BJ (cell line): ENCODE measurements at regions not wholly inside any gene's neighbourhood (a gene's known extent, or its start where the extent isn't known, plus 50 kb on each side); places are given as distances from the start of the nearest gene placed in this dataset.
A peak's percentile ranks its signal among the peaks of the same experiment; 100 is the strongest.

Experiments
- CTCF ChIA-PET: fragments of 350-600 bp; formaldehyde crosslinking; extraction: SDS; loops from one replicate; lab custom pipeline; 2021; ENCODE audit warnings: antibody characterized with exemption, inconsistent platforms; lab: Yijun Ruan, JAX
- POLR2A ChIA-PET: fragments of 300-600 bp; sonication (Branson Sonifier 250); formaldehyde crosslinking; extraction: SDS; loops from one replicate; lab custom pipeline; 2021; ENCODE audit warnings: antibody characterized with exemption; lab: Charles Lee
- DNase-seq: peaks from one replicate; pipeline ENCODE4 v3.0.0-alpha.2; 2011; ENCODE audit warnings: low read depth
- H3K27me3 ChIP-seq: 2 replicates; pipeline ENCODE4 v1.6.0; 2011; ENCODE audit warnings: low read length; ENCODE audit not compliant: control insufficient read depth, insufficient read depth
- H3K36me3 ChIP-seq: 2 replicates; pipeline ENCODE4 v1.5.1; 2011; ENCODE audit warnings: low read length; ENCODE audit not compliant: control insufficient read depth, insufficient read depth
- H3K4me3 ChIP-seq: 2 replicates; pipeline ENCODE4 v1.5.1; 2011; ENCODE audit warnings: low read depth, mild to moderate bottlenecking, control low read depth, low read length
- CTCF ChIP-seq: IDR thresholded peaks from 2 replicates; pipeline ENCODE4 v1.5.1; 2011; ENCODE audit warnings: low read depth, mild to moderate bottlenecking, control low read depth, inconsistent platforms, low read length, moderate library complexity; ENCODE audit not compliant: insufficient read depth

DNA sequence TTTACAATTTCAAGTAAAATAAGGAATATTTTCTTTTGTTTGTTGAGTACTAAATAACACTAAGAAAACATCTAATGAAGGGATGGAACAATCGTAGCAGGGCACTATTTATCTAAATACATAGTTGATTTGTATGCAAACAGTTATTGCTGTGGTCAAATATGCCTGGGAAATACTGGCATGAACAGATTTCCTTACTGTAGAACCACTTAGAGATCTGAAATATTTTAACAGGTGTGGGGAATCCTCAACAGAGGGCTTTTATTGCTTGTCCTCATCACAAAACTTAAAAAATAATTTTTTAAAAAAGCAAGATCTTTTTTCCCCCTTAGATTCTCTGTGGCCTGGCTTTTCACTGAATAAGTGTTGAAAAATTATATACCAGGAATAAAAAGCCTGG is 233.0 kb upstream of the FAM83B start:
- H3K27me3 ChIP-seq, result no peaks in the 10 kb centered on the region
- H3K4me3 ChIP-seq, result no peak overlapping the region
- ChIA-PET POLR2A (no interaction called here), CTCF (interaction anchor here (1.3 kb wide), 1 partner anchor 14 kb away, joined by 5 read pairs; no protein-coding TSS in a partner anchor)
- no peak for TF ChIP-seq CTCF
- no peaks in the 10 kb centered on the region for H3K36me3 ChIP-seq
- DNase-seq, result no peak

DNA sequence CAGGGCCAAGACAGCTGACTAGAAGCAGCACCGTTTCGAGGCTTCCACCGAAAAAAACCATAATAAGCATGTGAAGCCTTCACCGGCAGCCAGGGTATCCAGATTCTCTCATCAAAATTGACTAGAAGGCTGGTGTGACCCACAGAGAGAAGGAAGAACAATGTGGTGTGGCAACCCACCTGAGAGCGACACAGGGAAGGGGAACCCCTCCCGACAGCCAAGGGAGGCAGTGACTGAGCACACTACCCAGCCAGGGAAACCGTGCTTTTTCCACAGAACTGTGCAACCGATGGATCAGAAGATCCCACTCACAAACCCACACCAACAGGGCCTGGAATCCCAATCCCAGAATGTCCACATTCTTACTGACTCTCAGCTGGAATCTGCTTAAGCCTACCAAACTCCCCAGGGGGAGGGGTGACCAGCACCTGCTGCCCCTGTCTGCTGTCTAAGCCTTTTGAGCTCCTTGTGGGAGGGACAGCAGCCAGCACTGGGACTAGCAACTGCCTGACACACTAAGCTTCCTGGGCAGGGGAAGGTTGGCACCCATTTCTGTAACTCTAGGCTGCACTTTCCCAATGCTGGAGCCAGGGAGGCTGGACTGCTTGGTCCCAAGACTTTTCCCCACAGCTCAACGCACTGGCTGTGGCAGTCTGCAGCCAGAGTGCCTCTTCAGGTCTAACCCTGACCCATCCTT is 231.9 kb upstream of the FAM83B start:
- no peak overlapping the region for H3K4me3 ChIP-seq
- TF ChIP-seq CTCF, result no peak
- POLR2A ChIA-PET, result no interaction called here
- H3K36me3 ChIP-seq, result no peaks in the 10 kb centered on the region
- H3K27me3 ChIP-seq, result no peaks in the 10 kb centered on the region
- CTCF ChIA-PET, result interaction anchor here (0.6 kb wide), 1 partner anchor 36 kb away, joined by 3 read pairs; no protein-coding TSS in a partner anchor
- no peak for DNase-seq

GRCh38 chr6:54617730-54618129 is 228.8 kb upstream of the FAM83B start:
- H3K27me3 ChIP-seq, result no peaks in the 10 kb centered on the region
- CTCF ChIA-PET, result no interaction called here
- TF ChIP-seq CTCF, result no peak
- DNase-seq, result peak; percentile 78
- H3K4me3 ChIP-seq, result no peak overlapping the region
- no peaks in the 10 kb centered on the region for H3K36me3 ChIP-seq
- POLR2A ChIA-PET, result interaction anchor here (0.7 kb wide), 1 partner anchor 826 kb away, joined by 3 read pairs; no protein-coding TSS in a partner anchor

DNA sequence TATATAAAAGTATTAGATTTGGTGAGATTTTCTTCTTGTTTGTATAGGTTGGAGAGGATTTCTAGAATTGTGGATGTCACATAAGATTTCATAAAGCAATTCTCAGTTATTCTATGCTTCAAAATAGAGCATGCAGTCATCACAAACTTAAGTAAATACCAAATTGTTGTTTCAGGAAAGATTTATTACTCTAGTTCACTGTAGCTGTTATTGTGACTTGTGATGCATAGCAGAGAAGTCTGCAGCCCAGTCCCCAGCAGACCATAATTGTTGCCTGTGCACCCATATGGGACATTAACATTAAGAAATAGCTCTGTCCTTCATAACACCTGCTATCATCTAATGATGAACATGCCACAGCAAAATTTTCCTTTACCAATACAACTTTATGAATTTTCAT is 228.0 kb upstream of the FAM83B start:
- Histone ChIP-seq H3K27me3 (no peaks in the 10 kb centered on the region), H3K4me3 (no peak overlapping the region), H3K36me3 (no peaks in the 10 kb centered on the region)
- TF ChIP-seq CTCF, result no peak
- no peak for DNase-seq
- POLR2A ChIA-PET, result no interaction called here
- CTCF ChIA-PET, result no interaction called here

DNA sequence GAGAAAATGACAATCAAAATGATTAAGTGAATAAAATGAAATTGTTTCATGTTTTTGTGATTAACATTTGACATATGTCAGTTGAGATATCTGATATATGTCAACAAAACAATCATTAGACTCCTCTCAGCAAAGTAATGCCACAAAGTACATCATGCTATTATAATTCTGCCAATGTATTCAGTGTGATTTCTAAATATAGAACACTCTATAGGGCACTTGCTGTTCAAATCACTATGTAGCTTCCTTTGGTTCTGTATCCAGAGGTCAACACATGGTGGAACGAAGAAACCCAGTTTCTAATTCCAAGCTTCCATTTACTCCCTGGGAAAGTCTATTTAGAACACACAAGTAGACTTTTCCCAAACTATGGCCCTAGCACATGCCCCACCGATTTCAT is 227.5 kb upstream of the FAM83B start:
- Histone ChIP-seq H3K36me3 (no peaks in the 10 kb centered on the region), H3K4me3 (no peak overlapping the region), H3K27me3 (no peaks in the 10 kb centered on the region)
- no peak for TF ChIP-seq CTCF
- DNase-seq, result no peak
- POLR2A ChIA-PET, result no interaction called here
- CTCF ChIA-PET, result no interaction called here
